HG03342 (cell line): ENCODE measurements at regions not wholly inside any gene's neighbourhood (a gene's known extent, or its start where the extent isn't known, plus 50 kb on each side); places are given as distances from the start of the nearest gene placed in this dataset.
"Not testable (repeated sequence)": the region's sequence is repeated elsewhere in the genome, so short reads cannot be mapped to it uniquely, and the experiment has no call there.

ENCODE experiments used
- ATAC-seq: cut with Tn5 transposase; IDR thresholded peaks from one replicate; pipeline ENCODE4 v1.9.1; 2021; ENCODE audit warnings: mild to moderate bottlenecking, moderate library complexity; ENCODE audit not compliant: unreplicated experiment

DNA sequence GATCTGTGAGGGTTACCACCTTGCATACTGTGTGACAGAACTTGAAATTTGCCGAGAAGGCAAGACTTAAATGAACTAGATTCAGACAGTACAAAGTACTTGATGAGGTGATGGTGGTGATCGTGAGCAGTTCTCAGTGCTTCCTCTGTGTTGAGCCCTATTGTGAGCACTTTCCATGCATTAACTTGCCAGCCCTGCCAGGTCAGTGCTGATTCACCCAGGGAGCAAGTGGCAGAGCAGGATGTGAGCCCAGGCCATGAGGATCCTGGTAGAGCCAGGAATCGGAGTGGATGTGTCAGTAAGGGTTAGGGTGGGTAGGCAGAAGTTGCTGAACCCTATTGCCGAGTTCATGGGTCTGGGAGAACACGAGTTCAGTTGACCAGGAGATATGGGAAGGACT is 4545.7 kb upstream of the TPTE start:
- ATAC-seq: not testable (repeated sequence)

DNA sequence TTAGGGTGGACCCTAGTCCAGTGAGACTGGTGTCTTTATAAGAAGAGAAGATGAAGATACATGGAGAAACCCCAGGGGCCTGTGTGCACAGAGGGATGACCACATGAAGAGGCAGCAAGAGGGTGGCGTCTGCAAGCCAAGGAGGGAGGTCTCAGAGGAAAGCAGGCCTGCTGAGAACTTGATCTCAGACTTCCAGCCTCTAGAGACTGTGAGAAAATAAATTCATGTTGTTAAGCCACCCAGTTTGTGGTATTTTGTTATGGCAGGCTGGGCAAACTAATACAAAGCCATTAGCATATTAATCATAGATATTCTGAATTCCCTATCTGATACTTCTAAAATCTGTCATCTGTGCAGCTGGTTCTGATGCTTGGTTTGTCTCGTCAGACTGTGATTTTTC is 4523.8 kb upstream of the TPTE start:
- ATAC-seq: not testable (repeated sequence)

DNA sequence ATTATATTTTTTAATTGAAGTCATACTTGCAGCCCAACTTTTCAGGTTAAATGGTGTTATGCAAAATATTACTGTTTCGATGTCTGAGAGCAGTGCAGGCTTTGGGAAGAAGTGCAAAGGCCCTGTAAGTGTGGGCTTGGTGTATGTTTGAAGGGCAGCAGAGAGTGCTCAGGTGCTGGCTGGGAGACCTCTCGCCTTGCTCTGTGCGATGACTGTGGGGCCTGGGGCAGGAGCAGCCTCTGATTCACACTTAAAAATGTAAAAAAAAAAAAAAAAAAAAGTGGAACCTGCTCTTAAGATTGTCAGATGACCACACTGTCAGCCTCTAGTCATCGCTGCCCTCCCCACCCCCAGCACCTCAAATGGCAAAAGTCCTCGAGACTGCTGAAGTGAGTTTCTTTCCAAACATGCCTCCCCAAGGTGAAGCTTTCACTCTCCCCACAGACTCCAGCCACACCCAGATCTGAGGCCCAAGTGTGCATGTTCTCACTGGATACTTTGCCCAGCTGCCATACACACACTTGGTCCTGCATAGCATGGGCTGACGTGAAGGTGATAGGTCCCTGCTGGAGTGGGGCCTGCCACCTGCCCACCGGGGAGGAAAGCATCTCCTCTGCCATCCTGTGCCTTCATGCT is 4505.8 kb upstream of the TPTE start:
- not testable (repeated sequence) for ATAC-seq

DNA sequence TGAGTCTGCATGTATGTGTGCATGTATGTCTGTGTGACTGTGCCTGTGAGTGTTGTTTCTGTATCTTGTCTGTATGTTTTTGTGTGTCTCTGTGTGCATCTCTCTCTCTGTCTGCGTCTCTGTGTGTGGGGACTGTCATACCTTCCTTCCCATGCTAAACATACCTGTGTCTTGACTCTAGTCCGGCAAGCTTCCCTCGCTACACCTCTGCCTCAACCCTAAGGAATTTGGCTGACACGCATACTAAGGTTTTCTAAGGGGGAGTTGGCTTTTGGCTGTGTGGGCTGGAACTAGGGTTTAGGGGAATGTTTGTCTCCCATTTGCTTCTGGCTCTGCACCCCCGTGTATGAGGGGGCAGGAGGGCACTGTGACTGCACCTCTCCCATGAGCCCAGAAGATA is 4500.9 kb upstream of the TPTE start:
- ATAC-seq: not testable (repeated sequence)

DNA sequence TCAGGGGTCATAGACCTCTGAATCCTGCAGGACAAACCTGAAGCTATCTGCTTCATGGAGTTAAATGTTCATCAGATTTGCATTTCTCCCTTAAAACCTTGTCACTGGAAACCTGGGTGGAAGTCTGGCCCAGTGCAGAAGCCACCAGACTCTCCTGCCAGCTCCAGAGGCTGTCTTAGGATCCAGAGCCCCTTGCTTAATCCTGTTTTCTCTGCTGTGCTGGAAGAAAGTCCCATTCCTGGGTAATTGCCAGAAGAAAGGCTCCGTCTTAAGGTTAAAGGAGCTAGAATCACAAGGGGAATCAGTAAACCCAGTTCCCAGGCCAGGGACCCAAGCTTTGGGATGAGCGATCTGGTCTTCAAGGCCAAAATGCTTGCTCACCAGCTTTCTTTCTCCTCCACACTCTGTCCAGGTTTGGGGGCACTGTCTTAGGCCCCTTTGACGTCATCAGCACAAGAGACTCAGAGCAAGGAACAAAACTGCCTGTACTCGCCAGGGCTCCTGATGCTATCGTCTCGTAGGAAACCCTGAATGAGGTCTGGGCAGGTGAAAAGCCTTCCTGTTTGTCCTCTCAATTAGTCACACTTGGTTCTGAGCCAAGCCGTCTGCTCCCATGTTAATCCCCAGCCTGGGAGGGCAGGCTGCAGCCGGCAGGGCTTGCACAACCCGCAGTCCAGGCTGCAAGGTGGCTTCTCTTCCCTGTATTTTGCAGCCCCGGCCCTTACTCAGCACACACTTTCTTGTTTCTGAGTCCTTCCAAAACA is 4500.2 kb upstream of the TPTE start:
- ATAC-seq: not testable (repeated sequence)

DNA sequence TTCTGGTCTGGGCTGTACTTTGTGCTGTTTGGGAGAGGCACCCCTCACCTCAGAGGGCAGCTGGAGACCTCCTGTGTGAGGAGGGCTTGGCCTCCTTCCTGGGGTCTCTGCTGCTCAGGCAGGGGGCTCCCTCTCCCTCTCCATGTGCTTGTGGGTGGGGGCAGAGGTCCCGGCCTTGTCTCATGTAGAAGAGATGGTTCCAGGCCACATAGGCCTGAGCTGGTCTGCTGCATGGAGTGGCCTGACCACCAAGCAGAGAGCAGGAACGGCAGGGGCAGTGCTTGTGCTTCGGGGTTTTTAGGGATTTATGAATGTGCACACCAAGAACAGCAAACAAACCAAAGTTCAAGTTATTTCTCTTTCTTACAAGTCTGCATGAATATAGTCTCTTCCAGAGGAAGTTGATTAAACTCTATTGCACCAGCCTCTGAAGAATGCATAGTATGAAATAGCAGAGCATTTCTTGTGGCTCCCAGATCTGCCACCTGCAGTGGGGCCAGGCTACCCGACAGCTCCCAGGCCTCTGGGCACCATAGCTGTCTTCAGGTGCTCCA is 4499.6 kb upstream of the TPTE start:
- not testable (repeated sequence) for ATAC-seq

DNA sequence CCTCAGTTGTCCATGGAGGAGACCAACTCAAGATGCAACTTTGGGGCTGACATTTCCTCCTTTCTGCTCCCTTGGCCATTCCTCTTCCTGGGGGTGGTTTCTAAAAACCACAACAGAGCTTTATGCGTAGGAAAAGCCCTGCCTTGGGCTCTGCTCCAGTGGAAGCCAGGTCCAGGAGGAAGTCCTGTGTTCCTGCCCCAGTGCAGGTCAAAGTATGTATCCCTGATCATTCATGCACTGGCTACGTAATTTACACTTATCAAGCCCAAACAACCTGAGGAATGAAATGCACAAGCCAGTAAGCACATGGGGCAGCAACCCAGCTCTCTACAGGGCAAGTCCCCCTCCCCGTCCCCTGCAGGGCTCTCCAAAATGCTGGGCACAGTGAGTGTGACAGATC is 4498.1 kb upstream of the TPTE start:
- ATAC-seq: not testable (repeated sequence)

DNA sequence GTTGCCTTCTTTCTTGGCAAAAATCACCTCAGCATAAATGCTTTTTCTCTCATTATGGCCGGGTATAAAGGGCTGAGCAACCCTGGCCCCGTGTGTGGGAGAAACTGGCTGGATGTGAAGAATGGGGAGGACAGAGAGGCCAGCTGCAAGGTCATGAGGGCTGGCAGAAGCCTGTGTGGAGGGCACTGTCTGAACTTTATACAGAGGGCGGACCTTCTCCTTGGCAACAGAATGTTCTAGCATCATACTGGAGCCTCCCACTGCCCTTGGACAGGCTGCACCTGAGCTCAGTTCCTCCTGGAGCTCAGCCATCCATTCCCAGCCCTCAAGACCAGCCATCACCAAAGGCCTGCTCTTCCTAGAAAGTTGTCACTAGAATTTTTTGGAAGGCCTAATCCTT is 4496.2 kb upstream of the TPTE start:
- not testable (repeated sequence) for ATAC-seq

DNA sequence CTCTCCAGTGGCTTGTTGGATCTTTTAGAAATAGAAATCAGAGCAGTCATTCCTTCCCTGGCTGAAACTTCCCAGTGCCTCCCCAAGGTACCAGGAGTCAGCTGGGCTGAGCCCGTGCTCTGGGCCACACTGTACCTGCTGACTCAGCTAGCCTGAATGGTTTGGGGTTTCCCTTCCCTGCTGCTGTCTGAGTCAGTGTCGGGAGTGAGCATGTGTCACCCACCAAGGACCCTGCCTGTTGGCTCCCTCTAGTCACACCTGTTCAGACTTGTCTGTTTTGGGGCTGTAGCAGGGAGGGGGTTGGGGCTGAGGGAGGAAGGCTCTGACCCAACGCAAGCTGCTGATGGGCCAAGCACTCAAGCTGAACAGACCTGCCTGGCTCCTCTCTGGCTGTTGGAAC is 4493.9 kb upstream of the TPTE start:
- not testable (repeated sequence) for ATAC-seq

DNA sequence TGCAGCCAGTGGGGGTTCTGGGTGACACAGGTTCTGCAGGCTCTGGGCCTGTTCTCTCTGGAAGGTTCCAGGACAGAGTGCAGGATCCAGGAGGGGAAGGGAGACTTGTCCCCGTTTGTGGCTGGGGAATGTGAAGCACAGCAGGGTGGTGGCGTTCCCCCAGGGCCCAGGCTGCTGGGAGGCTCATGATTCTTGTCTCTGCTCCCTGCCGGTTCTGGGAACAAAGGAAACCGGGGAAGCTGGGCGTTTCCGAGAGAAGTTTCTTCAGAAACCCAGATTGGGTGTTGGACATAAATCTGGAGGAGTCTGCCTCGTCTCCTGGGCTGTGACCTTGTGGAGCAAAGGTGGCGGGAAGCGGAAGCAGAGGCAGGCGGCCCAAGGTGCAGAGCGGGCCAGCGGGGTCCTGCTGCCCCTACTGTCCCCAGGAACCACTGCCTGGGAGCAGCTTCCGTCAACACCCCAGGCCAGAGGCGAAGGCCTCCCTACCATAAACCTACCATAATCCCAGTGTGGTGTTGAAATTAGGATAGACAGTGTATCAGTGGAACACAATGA is 4487.2 kb upstream of the TPTE start:
- not testable (repeated sequence) for ATAC-seq

DNA sequence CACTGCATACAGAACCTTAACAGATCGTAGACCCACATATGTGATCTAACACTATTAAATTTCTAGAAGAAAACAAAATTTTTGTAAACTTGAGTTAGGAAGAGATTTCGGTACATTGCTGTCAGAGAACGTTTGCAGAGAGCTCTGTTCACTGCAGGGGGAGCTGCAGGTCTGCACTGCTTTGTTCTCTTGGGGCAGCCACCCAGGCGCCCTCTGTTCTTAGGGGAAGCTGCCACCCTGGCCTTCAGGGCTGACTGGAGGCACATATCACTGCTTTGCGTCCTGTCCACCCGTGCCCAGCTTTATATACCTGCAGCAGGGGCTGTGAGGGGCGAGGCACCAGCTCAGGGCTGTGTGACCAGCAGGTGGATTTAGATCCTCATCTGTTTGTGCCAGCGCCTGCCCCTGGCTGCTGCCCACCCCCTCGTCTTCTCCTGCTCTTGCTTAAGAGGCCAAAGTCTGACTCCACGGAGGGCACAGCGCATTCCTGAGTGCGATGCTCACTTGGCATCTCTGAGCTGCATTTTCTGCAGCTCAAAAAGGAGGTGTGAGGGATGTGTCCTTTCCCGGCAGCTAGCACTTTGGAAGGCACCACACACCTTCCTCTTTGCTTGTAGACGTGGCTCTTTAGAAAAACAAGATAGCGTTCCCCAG is 4486.4 kb upstream of the TPTE start:
- ATAC-seq: not testable (repeated sequence)

DNA sequence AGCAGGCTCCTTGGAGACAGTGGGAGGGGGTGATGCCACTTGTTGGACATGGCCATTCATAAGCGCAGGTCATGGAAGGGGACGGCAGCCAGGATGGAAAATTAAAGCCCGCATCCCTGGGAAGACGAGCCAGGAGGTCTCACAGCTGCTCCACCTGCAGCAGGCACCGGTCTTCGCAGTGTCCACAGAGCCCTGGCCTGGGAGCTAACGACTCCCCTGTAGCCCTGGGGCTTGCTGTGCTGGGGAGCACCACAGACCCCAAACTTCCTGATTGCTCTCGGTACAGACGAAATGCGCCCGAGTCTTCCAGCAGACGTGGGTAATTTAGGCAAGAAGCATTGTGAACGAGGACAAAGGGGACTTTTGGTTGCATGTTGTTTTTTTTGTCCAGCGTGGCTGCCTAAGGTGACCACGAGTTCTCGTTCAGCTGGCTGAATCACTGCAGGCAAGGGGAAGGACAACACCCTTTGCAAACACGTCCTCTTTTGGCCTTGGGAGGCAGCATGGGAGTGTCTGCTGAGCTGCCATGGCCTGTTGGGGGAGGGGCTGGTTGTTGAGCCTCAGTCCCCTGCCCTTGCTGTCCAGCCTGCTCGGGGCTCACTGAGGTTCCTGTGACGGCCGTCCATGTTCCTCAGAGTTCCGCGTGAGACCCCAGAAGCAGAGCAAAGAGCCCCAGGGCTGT is 4485.8 kb upstream of the TPTE start:
- not testable (repeated sequence) for ATAC-seq

DNA sequence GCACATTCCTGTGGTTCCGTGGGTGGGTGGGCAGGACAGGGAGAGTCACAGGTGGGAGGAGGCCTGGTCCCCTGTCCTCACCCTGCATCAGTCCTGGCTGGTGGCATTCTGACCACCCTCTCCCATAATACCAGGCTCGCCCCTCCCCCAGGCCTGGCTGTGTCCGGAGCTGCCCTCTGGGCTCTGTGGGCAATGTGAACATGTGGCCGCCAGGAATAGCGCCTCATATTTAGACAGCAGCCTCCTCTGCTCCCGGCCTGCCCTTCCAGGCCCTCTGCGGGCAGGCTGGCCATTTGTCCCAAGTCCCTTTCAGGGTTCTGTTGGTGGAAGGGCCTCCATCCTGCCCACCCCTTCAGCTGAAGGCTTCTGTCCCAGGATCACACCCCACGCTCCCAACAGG is 4482.2 kb upstream of the TPTE start:
- ATAC-seq: not testable (repeated sequence)

DNA sequence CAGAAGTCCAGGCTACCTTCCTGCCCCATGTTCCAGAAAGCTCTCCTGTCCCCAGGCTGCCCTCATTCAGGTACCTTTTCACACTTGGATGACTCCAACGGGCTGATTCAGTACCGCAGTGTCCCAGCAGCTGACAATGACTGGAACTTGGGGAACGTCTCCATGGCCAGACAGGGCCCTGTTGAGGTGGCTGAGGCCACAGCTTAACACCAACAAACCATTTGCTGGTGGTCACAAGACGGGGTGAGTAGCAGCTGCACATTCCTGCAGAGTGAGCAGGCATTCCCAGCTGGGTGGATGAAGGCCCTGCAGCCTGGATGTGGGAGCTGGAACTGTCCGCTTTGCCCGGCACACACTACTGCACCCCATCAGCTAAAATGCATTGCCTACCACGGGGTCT is 4481.3 kb upstream of the TPTE start:
- ATAC-seq: not testable (repeated sequence)

DNA sequence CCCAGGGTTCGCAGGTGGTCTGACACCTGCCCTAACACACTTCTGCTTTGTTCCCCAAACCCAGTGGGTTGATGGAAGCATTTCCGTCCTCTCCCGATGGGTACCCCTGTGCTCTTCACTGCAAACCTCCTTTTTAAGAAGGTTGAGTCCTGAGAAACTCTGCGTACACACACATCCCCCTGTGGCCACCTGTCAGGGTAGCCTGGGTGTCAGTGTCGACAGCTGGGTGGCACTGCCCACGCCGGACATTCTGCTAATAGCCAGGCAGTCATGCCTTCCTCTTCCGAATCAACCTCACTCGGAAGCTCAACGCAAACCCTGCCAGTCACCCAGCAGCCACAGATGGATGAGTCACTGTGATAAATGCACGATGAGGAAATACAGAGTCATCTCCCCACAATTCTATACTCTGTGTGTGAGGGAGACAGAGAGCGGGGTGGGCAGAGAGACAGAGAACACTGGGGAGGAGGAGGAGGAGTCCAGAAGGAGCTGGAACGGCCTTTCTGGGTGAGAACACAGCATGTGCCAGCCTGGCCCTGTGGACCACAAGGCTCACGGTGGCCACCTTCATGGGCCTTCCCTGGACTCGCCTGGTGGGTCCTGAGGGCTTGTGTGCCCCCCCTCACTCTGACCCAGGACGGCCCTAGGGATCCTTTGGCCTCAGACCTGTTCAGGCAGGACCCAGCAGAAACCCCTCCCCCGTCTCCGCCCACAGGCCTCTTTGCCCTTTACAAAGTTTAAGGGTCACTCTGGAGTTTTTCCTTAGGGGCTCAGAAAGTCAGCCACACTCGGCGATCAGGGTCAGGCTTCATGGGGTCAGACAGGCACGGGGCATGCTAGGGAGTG is 4477.7 kb upstream of the TPTE start:
- not testable (repeated sequence) for ATAC-seq

DNA sequence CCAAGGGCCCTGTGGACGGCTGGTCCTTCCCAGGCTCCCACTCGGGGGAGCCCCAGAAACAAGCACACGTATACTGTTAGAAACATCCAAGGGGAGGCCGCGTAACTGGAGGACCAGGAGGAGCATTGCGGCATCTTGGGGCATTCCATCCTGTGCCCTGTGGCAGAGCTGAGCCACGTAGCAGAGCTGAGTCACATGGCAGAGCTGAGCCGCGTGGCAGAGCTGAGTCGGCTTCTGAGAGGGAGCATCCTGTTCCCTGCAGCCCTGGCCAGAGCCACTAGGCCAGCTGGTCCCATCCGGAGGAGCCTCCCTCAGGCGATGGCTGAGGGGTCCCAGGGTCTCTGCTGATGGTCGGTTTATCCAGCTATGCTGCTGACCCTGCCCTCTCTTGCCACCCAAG is 4476.7 kb upstream of the TPTE start:
- ATAC-seq: not testable (repeated sequence)

DNA sequence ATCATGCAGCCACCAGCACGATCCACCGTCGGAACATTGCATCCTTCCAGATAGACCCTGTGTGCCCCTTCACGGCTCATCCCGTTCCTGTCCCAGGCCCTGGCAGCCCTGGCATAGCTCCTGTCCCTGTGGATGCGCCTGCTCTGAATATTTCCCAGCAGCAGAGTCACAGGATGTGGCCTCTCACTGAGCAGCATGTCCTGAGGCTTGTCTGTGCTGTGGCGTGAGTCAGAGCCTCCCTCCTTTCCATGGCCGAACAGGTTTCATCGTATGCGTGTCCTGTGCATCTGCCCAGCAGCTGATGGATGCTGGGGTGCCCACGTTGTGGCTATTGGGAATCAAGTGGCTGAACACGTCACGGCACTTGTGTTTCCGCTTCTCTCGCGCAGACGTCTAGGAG is 4471.5 kb upstream of the TPTE start:
- not testable (repeated sequence) for ATAC-seq

DNA sequence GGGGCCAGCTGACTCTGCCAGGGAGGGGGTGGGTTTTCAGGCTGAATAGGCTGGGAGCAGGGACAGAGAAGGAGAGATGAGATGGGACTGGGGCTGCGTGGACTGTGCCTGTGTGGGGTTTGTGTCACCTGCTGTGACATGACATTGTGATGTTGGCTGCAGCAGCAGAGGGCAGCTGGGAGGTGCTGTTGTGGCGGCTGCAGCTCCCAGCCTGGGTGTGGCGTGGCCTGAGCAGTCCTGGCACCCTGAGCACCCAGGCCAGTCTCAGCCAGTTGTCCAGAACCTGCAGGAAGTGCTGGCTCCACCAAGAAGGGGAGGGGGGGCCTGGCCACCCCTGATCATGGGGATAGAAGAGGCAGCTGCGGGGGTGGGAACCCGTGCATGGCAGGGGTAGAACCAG is 4469.3 kb upstream of the TPTE start:
- ATAC-seq: not testable (repeated sequence)

DNA sequence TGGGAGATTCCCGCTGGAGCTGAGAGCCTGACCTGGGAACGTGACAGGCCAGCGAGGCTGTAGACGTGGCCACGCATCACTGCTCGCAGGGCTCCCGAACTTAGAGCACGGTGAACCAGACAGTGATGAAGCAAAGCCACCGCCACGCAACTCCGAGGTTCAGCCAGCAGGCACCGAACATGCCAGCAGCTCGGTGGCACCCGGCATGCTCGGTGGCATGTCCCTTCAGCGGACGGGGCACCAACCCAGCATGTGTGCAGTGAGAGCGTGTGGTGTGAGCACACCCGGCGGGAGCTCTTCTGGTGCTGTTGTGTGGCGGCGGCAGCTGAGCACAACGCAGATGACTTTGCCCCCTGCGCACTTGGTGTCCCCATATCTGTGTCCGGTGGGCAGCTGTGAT is 4468.2 kb upstream of the TPTE start:
- not testable (repeated sequence) for ATAC-seq

DNA sequence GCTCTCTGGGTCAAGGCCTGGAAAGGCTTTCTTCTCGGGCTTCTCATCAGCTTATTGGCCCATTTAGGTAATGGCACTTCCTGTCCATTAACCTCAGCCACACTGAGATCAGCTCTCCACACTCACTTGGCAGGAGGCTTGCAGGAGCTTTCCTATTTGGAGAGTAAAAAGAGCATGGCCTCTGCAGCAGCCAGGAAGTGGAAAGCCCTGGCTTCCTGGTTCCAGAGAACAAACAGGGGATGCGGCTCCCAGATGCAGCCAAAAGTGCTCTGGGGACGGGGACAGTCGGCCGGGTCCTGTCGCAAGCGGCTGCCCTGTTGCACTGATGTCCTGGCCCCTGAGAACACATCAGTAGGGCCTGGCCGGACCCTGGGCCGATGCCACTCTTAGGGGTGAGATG is 4462.4 kb upstream of the TPTE start:
- ATAC-seq: not testable (repeated sequence)
